Activated CD8-positive, alpha-beta memory T cell treated with anti-CD3 and anti-CD28 coated beads for 48 hours (primary cell): ENCODE measurements at regions not wholly inside any gene's neighbourhood (a gene's known extent, or its start where the extent isn't known, plus 50 kb on each side); places are given as distances from the start of the nearest gene placed in this dataset.

Experiments used
- DNase-seq, 3 experiments: peaks; one replicate each; pipeline ENCODE4 v3.0.0-alpha.2; 2020; ENCODE audit warnings: low read depth in 2 of 3, low spot score in 2 of 3

- no peak for DNase-seq
Observed at GRCh38 chr19:30609656-30610270, 237.6 kb downstream of the ZNF536 start.

DNA sequence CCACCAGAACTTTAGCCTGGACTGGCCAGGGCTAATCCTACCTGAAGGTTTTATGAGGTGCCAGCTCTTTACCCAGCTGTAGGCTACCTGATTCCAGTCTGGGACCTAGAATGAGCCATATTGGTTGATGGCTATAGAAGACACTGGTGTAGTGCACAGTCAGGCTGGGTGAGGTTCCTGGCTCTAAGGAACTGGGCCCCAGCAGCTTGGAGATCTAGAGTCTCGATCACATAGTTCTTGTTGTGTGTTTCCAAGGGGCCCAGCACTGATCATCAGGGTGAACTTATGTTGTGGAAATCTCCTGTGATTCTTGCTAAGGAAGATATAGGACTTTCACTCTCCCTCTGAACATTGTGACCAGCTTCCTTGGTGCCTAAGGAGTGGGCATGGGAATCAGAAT lies 236.3 kb downstream of the ZNF536 start:
- no peak for DNase-seq
